ENCODE measurements at regions not wholly inside any gene's neighbourhood (a gene's known extent, or its start where the extent isn't known, plus 50 kb on each side); places are given as distances from the start of the nearest gene placed in this dataset.

DNA sequence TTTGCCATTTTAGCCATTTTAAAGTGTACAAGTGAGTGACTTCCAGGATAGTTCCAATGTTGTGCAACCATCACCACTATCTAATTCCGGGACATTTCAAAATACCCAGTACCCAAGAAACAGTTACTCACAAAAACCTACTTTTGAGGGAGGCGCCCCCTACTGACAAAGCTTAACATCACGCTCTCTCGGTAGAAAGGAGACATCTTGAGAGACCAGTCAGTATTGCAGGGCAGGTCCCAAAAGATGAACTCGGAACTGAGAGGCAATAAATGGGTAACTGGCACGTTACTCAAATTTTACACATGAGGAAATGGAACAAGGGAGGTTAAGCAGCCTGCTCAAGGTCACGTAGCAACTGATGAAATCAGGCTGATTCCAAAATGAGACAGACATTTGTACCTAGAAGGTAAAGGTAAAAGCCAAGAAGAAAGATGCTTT lies 50.0 kb upstream of the POU2AF1 start:
- H3K27ac ChIP-seq, result no peak overlapping the region
- intact Hi-C loops (cut with DNase I), result no loop called here
- H3K4me3 ChIP-seq, result no peak overlapping the region
- H3K36me3 ChIP-seq, result no peaks in the 10 kb centered on the region
- TF ChIP-seq EP300 (IDR thresholded peaks at IDR 0.05), result no peak
- TF ChIP-seq, protein P1, sequence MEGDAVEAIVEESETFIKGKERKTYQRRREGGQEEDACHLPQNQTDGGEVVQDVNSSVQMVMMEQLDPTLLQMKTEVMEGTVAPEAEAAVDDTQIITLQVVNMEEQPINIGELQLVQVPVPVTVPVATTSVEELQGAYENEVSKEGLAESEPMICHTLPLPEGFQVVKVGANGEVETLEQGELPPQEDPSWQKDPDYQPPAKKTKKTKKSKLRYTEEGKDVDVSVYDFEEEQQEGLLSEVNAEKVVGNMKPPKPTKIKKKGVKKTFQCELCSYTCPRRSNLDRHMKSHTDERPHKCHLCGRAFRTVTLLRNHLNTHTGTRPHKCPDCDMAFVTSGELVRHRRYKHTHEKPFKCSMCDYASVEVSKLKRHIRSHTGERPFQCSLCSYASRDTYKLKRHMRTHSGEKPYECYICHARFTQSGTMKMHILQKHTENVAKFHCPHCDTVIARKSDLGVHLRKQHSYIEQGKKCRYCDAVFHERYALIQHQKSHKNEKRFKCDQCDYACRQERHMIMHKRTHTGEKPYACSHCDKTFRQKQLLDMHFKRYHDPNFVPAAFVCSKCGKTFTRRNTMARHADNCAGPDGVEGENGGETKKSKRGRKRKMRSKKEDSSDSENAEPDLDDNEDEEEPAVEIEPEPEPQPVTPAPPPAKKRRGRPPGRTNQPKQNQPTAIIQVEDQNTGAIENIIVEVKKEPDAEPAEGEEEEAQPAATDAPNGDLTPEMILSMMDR (IDR thresholded peaks at IDR 0.05), result peak in 2 of 4 experiments; percentile 28 to 49
- DNase-seq, result peak; percentile 81
- peaks cover 0 to 21% (median 15%) of the 10 kb centered on the region in 4 donors for H3K4me1 ChIP-seq
- no peaks in the 10 kb centered on the region for H3K27me3 ChIP-seq
- 10 to 47% methylated on average over 7 of the region's 7 CpGs for WGBS, 2 donors
- no peaks in the 10 kb centered on the region for H3K9me3 ChIP-seq

Measured in sigmoid colon (tissue), 6 donors.